GM19328 (cell line): ENCODE measurements at regions not wholly inside any gene's neighbourhood (a gene's known extent, or its start where the extent isn't known, plus 50 kb on each side); places are given as distances from the start of the nearest gene placed in this dataset.

Experiments used
- ATAC-seq: cut with Tn5 transposase; IDR thresholded peaks from one replicate; pipeline ENCODE4 v1.9.1; 2021; ENCODE audit warnings: mild to moderate bottlenecking, moderate library complexity; ENCODE audit not compliant: unreplicated experiment

- ATAC-seq = no peak
These were observed 357.0 kb downstream of the ZIC4 start for GRCh38 chr3:147049305-147049704.

DNA sequence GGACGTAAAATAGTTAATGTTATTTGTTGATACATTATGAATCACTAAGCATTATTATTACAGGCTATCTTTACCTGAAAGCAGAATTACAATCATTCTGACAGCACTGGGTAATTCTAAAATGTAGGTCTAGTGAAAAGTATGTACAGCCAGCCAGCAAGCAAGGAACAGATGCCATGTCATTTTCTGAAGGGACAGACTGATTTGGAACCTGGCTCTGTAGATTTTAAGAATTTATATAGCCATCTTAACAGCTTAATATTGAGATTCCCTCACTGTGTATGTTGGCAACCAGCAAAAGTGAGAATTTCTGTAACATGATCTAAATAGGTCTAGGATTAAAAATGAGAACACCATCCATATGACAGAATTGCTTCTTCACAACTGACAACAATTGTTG lies 359.4 kb downstream of the ZIC4 start:
- no peak for ATAC-seq

DNA sequence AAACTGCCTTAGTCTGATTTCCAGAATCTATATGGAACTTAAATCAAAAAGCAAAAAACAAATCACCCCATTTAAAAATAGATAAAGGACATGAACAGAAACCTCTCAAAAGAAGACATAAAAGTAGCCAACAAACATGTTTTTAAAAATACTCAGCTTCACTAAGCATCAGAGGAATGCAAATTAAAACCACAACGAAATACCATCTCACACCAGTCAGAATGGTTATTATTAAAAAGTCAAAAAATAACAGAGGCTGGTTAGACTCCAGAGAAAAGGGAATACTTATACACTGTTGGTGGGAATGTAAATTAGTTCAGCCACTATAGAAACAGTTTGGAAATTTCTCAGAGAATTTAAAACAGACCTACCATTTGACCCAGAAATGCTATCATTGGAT lies 367.9 kb downstream of the ZIC4 start:
- no peak for ATAC-seq

- no peak for ATAC-seq
These were observed 372.0 kb downstream of the ZIC4 start for GRCh38 chr3:147034359-147034758.

GRCh38 chr3:147030274-147030673 lies 376.1 kb downstream of the ZIC4 start:
- no peak for ATAC-seq

DNA sequence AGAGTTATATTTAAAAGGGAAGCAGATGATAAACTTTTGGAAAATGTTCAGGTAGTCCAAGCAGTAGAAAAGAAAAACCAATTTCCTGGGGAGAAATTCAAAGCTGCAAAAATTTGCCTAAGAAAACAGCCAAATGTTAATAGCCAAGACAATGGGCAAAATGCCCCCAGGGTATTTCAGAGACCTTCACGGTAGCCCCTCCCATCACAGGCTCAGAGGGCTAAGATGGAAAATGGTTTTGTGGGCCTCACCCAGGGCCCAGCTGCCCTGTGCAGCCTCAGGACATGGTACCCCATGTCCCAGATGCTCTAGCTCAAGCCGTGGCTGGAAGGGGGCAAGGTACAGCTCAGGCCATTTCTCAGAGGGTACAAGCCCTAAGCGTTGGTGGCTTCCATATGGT lies 391.0 kb downstream of the ZIC4 start:
- no peak for ATAC-seq

DNA sequence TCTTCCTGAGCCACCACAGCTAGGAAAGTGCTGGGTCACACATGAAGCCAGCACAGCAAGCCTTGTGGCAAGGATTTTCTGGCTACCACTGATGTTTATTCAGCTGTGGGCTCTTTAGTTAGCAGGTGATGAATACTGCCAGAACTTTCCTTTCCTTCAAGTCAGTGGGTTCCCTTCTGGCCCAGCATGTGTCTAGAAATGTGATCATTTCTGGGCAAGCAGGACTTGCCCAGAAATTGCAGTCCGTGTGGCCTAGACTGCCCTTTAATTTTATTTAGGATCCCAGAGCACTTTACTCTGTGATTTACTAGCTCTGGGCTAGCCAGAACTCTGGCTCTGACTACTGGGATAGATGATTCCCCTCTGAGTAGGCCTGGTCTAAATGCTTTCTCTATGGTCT lies 397.5 kb downstream of the ZIC4 start:
- no peak for ATAC-seq

DNA sequence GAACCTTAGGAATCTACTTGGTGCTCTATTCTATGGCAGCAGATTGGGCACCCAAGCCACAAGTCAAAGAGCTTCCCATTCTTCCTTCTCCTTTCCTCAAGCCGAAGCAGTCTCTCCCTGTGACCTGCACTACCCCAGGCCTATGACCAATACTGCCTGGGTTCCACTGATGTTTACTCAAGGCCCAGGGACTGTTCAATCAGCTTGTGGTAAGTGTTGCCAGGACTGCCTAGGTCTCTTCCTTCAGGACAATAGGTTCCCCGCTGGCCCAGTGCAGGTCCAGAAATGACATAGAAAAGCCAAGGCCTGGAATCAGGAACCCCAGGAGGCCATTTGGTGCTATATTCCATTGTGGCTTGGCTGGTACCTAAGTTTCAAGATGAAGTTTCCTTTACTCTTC lies 397.9 kb downstream of the ZIC4 start:
- no peak for ATAC-seq

DNA sequence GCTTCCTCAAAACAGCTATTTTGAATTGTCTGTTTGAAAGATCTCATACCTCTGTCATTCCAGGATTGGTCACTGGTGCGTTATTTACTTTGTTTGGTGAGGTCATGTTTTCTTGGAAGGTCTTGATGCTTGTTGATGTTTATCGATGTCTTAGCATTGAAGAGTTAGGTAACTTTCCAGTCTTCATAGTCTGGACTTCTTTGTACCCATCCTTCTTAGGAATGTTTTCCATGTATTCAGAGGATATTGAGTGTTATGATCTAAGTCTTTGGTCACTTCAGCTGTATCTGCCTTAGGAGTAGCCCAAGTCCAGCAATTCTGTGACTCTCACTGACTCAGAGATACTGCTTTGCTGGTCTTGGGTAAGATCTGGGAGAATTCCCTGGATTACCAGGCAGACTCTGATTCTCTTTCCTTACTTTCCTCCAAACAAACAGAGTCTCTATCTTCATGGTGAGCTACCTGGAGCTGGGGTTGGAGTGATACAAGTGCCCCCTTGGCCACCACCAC lies 398.6 kb downstream of the ZIC4 start:
- no peak for ATAC-seq

DNA sequence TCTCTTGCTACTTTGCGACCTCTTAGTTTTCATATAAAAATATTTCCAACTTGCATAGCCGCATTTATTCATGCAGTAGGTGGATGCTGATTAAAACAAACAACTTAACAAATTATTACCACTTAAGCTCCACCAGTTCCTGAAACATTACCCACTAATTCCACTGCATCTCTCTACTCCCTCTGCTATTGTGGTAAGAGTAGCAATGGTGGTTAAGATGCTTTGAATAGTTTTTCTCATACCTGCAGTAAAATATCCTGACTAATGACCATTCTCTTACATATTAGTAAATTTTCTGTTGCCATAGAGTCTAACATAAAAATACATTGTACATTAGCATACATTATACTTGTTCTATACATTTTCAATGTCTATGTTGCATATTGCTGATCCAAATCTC lies 397.6 kb upstream of the PLSCR5 start:
- no peak for ATAC-seq

DNA sequence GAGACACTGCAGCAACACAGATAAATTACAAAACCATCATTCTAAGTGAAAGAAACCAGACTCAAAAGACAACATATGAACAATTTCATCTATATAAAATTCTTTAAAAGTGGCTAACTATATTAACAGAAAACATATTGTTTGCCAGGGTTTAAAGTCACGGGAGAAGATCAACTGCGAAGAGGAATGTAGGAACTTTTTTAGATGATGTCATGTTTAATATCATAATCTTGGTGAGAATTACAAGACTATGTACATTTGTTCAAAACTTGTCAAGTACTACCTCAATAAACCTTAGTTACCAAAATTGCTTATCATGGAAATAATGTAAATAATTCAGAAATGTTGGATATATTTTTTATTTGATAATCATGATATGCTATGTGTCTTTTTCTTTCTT lies 395.1 kb upstream of the PLSCR5 start:
- ATAC-seq = no peak

- ATAC-seq = no peak
These were observed 386.8 kb upstream of the PLSCR5 start for GRCh38 chr3:146991907-146992306.

GRCh38 chr3:146975476-146975875 lies 370.3 kb upstream of the PLSCR5 start:
- ATAC-seq = no peak

DNA sequence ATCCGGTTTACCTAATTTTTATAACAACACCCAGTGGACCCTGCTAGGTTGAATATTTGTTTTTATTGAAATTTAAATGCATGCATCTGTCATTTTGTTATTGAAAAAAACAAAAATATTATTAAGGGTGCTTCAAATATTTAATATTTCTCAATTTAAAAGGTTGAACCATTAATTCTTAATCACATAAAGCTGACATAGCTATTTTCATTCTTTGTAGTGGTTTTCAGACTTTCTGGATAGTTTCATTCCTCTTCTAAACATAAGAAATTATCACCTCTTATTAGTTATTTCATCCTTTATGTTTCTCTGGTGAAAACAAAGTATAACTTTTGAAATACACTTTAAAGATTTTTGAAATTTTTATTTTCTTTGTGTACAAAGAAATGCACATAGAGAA lies 369.9 kb upstream of the PLSCR5 start:
- no peak for ATAC-seq

GRCh38 chr3:146974001-146974400 lies 368.9 kb upstream of the PLSCR5 start:
- no peak for ATAC-seq

- no peak for ATAC-seq
These were observed 367.6 kb upstream of the PLSCR5 start for GRCh38 chr3:146972726-146973125.

GRCh38 chr3:146970236-146970635 lies 365.1 kb upstream of the PLSCR5 start:
- ATAC-seq = no peak

DNA sequence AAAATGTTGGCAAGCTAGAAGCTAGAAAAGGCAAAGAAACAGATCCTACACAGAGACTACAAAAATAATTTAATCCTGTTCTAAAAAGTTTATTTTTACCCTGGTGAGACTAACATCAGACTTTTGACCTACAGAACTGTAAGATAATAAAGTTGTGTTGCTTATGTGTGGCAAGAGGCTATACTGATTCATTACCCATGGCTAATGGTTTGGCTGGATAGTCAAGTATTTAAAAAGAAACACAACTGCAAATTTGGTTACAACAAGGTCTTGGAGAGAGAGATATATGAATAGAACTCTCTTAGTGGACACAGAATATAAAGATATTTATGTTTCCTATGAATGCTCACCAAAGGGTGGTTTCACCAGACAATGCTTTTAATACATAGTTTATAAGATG lies 364.2 kb upstream of the PLSCR5 start:
- no peak for ATAC-seq

GRCh38 chr3:146968204-146968651 lies 363.1 kb upstream of the PLSCR5 start:
- ATAC-seq = no peak

GRCh38 chr3:146967783-146968182 lies 362.6 kb upstream of the PLSCR5 start:
- no peak for ATAC-seq

DNA sequence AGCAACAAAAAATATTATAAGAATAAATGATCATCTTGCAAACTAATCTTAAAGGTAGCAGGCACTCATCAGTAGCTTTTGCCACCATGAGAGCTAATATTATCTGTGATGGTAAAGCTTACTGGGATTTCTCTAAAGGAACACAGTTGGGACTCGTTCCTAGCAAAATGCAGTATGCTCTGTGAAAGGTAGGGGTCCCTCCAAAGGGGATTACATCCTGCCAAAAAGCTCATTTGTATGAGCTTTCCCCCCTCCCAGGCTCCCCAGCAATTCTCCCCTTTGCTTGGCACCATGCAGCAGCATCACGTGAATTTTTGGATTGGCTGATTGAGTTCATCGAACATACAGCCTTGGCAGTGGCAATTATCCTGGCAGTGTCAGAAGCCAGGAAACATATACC lies 361.0 kb upstream of the PLSCR5 start:
- no peak for ATAC-seq

DNA sequence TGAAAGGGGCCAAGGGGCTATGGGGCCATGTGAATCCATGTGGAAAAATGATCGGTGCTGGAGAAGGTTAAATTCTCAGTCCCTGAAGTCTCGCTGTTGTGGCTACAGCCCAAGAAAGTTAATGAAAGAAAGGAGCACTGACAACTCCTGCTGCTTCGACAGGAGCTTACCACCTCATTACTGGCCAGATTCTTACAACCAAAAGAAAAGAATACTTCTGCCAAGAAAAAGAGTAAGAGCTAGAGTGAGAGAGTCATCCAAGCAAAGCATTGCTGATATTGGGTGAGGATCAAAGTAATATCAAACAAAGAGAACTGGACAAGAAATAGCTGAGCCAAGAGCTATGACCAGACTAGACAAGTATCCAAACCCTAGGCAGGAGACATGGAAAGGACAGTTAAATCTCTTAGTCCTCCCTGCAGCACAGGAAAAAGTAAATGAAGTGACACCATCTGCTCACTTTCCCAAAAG lies 348.4 kb upstream of the PLSCR5 start:
- no peak for ATAC-seq

- no peak for ATAC-seq
These were observed 343.8 kb upstream of the PLSCR5 start for GRCh38 chr3:146948985-146949384.

- no peak for ATAC-seq
These were observed 343.0 kb upstream of the PLSCR5 start for GRCh38 chr3:146948186-146948585.
